CD4-positive, alpha-beta T cell treated with Interleukin-12 subunit alpha and Interleukin-12 subunit beta, for 1 hour (primary cell): ENCODE measurements at regions not wholly inside any gene's neighbourhood (a gene's known extent, or its start where the extent isn't known, plus 50 kb on each side); places are given as distances from the start of the nearest gene placed in this dataset.
"Not testable (repeated sequence)": the region's sequence is repeated elsewhere in the genome, so short reads cannot be mapped to it uniquely, and the experiment has no call there.

Experiments
- DNase-seq: peaks from one replicate; pipeline ENCODE4 v3.0.0-alpha.2; 2020

- DNase-seq = not testable (repeated sequence)
Measured at GRCh38 chr1:146883190-146883589, 54.9 kb upstream of the NBPF12 start.

- not testable (repeated sequence) for DNase-seq
Measured at GRCh38 chr1:146881096-146881495, 57.0 kb upstream of the NBPF12 start.

- DNase-seq = not testable (repeated sequence)
Measured at GRCh38 chr1:146863799-146864319, 74.3 kb upstream of the NBPF12 start.

GRCh38 chr1:146853147-146853546, 85.0 kb upstream of the NBPF12 start:
- DNase-seq = not testable (repeated sequence)

- DNase-seq = not testable (repeated sequence)
Measured at GRCh38 chr1:146850352-146850889, 87.7 kb upstream of the NBPF12 start.

GRCh38 chr1:146838725-146839124, 99.4 kb upstream of the NBPF12 start:
- not testable (repeated sequence) for DNase-seq

GRCh38 chr1:146826957-146827356, 111.2 kb upstream of the NBPF12 start:
- not testable (repeated sequence) for DNase-seq

GRCh38 chr1:146794236-146794635, 143.9 kb upstream of the NBPF12 start:
- not testable (repeated sequence) for DNase-seq

GRCh38 chr1:146792725-146793124, 145.4 kb upstream of the NBPF12 start:
- not testable (repeated sequence) for DNase-seq

GRCh38 chr1:146784212-146784940, 153.7 kb upstream of the NBPF12 start:
- DNase-seq = not testable (repeated sequence)

GRCh38 chr1:146781235-146781634, 156.9 kb upstream of the NBPF12 start:
- not testable (repeated sequence) for DNase-seq

GRCh38 chr1:146777826-146778602, 160.1 kb upstream of the NBPF12 start:
- not testable (repeated sequence) for DNase-seq

GRCh38 chr1:146774988-146775387, 163.1 kb upstream of the NBPF12 start:
- not testable (repeated sequence) for DNase-seq

GRCh38 chr1:146774271-146774670, 163.9 kb upstream of the NBPF12 start:
- not testable (repeated sequence) for DNase-seq

- not testable (repeated sequence) for DNase-seq
Measured at GRCh38 chr1:146771409-146771808, 166.7 kb upstream of the NBPF12 start.

- DNase-seq = not testable (repeated sequence)
Measured at GRCh38 chr1:146770998-146771397, 167.1 kb upstream of the NBPF12 start.

- DNase-seq = not testable (repeated sequence)
Measured at GRCh38 chr1:146763234-146763633, 174.9 kb upstream of the NBPF12 start.

- not testable (repeated sequence) for DNase-seq
Measured at GRCh38 chr1:146756858-146757257, 181.3 kb upstream of the NBPF12 start.

GRCh38 chr1:146748686-146749085, 189.4 kb upstream of the NBPF12 start:
- not testable (repeated sequence) for DNase-seq

- not testable (repeated sequence) for DNase-seq
Measured at GRCh38 chr1:146731981-146732680, 206.0 kb upstream of the NBPF12 start.

GRCh38 chr1:146729642-146730344, 208.3 kb upstream of the NBPF12 start:
- not testable (repeated sequence) for DNase-seq

- DNase-seq = not testable (repeated sequence)
Measured at GRCh38 chr1:146715054-146715453, 223.1 kb upstream of the NBPF12 start.
